AG09309 (cell line): ENCODE measurements at regions not wholly inside any gene's neighbourhood (a gene's known extent, or its start where the extent isn't known, plus 50 kb on each side); places are given as distances from the start of the nearest gene placed in this dataset.

Source experiments
- DNase-seq: peaks from one replicate; pipeline ENCODE4 v3.0.0-alpha.2; 2010; ENCODE audit warnings: low read depth
- H3K4me3 ChIP-seq: 2 replicates; pipeline ENCODE4 v1.5.1; 2011; ENCODE audit warnings: mild to moderate bottlenecking, low read depth, low read length, moderate library complexity; ENCODE audit not compliant: control insufficient read depth
- TF ChIP-seq, protein P1 (sequence below): IDR thresholded peaks from 2 replicates; pipeline ENCODE4 v1.5.1; 2011; ENCODE audit warnings: mild to moderate bottlenecking, low read depth, low read length, inconsistent platforms; ENCODE audit not compliant: insufficient read depth, control insufficient read depth; ENCODE audit errors: missing control alignments

DNA sequence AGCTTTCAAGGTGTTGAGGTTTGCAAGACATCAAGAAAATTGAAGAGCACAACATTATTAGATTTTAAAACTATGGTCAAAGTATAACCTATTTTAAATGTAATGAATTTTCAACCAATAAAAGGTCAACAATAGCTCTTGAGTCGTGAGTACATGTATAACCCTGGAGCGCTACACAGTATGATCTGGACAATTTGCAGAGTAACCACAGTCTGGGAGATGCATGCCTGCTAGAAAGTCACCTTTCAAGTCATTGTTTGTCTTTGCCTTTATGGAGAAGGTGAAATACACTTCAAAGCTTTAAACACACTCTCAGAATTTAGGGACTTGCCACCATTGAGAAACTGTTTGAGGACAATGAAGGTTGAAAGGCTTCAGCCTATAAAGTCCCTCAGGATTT, 112.6 kb upstream of the ALCAM start:
- H3K4me3 ChIP-seq, result no peak overlapping the region
- DNase-seq, result no peak
- TF ChIP-seq, protein P1, sequence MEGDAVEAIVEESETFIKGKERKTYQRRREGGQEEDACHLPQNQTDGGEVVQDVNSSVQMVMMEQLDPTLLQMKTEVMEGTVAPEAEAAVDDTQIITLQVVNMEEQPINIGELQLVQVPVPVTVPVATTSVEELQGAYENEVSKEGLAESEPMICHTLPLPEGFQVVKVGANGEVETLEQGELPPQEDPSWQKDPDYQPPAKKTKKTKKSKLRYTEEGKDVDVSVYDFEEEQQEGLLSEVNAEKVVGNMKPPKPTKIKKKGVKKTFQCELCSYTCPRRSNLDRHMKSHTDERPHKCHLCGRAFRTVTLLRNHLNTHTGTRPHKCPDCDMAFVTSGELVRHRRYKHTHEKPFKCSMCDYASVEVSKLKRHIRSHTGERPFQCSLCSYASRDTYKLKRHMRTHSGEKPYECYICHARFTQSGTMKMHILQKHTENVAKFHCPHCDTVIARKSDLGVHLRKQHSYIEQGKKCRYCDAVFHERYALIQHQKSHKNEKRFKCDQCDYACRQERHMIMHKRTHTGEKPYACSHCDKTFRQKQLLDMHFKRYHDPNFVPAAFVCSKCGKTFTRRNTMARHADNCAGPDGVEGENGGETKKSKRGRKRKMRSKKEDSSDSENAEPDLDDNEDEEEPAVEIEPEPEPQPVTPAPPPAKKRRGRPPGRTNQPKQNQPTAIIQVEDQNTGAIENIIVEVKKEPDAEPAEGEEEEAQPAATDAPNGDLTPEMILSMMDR, result no peak

DNA sequence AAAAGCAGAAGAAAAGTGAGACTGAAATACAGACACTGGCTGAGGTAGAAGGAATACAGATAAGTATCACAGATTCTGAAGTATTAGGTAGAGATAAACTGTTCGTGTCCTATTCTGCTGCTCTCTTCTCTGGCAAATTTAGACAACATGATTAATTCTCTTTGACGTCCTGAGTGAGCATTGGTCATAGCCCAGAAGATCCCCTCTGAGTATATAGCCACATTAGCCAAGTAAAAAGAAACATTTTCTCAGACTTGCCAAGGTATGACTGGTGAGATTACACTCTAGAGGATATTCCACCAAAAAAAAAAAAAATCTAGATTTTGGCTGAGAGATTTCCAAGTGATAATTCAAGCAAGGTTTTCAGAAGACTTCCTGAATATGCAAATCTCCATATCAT, 111.4 kb upstream of the ALCAM start:
- no peak overlapping the region for H3K4me3 ChIP-seq
- no peak for DNase-seq
- TF ChIP-seq, protein P1, result no peak

DNA sequence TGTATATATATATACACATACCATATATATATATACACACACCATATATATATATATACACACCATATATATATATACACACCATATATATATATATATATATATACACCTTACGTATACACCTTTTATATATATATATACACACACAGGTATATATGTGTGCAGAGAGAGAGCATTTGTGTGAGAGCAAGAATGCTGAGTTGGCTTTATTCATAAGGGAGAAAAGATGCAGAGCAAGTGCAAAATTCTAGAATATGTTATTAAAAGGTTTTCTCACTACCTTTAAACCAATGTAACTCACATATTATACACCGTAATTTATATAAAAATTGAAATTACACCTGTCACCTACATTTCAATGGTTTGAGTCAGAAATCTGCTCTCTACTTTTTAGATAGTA, 107.2 kb upstream of the ALCAM start:
- H3K4me3 ChIP-seq, result no peak overlapping the region
- TF ChIP-seq, protein P1, result no peak
- DNase-seq, result no peak

DNA sequence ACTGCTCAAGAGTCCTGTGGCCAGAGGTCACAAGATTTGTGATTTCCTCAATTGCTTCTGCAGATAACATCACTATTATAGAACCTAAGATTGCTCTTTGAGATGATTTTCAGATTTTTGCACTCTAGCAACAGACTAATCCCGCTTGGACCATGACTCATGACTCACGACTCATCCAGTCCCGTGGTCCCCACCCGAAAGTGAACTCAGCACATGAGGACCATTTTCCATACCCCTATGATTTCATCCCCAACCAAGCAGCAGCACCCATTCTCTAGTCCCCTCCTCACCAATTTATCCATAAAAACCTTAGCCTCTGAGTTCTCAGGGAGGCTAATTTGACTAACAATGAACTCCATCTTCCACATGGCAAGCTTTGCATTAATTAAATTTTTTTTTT, 106.3 kb upstream of the ALCAM start:
- H3K4me3 ChIP-seq, result no peak overlapping the region
- no peak for DNase-seq
- TF ChIP-seq, protein P1, result no peak

DNA sequence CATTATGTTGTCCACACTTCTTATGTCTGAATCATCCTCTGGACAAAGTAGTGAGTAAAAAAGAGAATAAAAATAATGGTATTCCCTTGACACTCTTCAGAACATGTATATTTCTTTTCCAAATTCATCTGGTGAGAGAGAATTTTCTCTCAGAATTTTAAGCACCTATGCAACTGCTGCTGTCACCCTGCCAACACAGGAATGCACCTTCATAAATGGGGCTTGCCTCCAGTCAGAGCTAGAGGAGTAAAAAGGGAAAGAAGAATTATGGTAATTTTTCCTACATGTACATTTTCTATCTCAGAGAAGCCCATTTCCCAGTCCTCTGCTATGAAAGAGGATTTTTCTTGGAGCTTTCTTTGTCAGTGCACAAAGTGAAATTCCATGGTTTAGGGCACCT, 92.2 kb upstream of the ALCAM start:
- TF ChIP-seq, protein P1, result no peak
- H3K4me3 ChIP-seq, result no peak overlapping the region
- DNase-seq, result no peak

DNA sequence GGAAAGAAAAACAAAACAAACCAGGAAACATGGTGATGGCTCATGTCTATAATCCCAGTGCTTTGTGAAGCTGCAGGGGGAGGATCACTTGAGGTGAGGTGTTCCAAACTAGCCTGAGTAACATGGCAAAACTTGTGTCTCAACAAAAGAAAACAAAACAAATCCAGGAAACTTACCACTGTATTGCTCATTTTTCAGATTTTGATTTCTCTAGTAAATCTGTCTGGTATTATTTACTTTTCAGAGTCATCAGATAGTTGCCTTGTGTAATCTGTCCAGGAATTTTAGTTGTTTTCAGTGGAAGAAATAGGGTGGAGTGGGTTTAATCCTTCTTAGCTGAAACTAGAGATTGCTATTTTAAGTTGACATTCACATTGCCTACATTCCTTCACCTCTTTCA, 91.8 kb upstream of the ALCAM start:
- H3K4me3 ChIP-seq, result no peak overlapping the region
- TF ChIP-seq, protein P1, result no peak
- peak; percentile 77 for DNase-seq

DNA sequence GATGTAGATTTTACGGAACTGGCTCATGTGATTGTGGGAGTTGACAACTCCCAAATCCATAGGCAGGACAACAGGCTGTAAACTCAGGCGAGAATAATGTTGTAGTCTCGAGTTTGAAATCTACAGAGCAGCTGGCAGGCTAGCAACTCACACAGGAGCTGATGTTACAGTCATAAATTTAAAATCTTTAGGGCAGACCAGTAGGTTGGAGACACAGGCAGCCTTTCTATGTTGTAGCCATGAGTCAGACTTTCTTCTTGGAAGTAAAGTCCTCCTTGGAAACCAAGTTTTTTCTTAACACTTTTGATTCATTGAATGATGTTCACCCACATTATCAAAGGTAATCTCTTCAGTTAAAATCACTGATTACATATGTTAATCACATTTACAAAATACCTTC, 89.1 kb upstream of the ALCAM start:
- no peak overlapping the region for H3K4me3 ChIP-seq
- TF ChIP-seq, protein P1, result no peak
- peak; percentile 31 for DNase-seq
